H9 (cell line): ENCODE measurements at regions not wholly inside any gene's neighbourhood (a gene's known extent, or its start where the extent isn't known, plus 50 kb on each side); places are given as distances from the start of the nearest gene placed in this dataset.

Experiments
- DNase-seq: peaks from one replicate; pipeline ENCODE4 v3.0.0-alpha.2; 2017
- H2AFZ ChIP-seq: one replicate; pipeline ENCODE4 v1.6.1; 2013; ENCODE audit warnings: mild to moderate bottlenecking, low read length, control low read depth, moderate library complexity
- H2AK5ac ChIP-seq: 2 replicates; pipeline ENCODE4 v1.6.1; 2013; ENCODE audit warnings: low read length, control low read depth, mixed read lengths; ENCODE audit not compliant: insufficient read length
- H2BK120ac ChIP-seq: one replicate; pipeline ENCODE4 v1.6.1; 2013; ENCODE audit warnings: low read depth, mild to moderate bottlenecking, low read length, control low read depth, inconsistent platforms; ENCODE audit not compliant: poor library complexity, severe bottlenecking
- H2BK12ac ChIP-seq: 2 replicates; pipeline ENCODE4 v1.6.1; 2013; ENCODE audit warnings: low read length, control low read depth, mixed read lengths, low read depth; ENCODE audit not compliant: insufficient read length
- H2BK15ac ChIP-seq: 2 replicates; pipeline ENCODE4 v1.6.1; 2013; ENCODE audit warnings: low read depth, low read length, control low read depth
- H2BK20ac ChIP-seq: one replicate; pipeline ENCODE4 v1.6.1; 2013; ENCODE audit warnings: low read depth, mild to moderate bottlenecking, low read length, control low read depth, inconsistent platforms; ENCODE audit not compliant: poor library complexity, severe bottlenecking
- H2BK5ac ChIP-seq: 2 replicates; pipeline ENCODE4 v1.6.1; 2013; ENCODE audit warnings: low read length, control low read depth, mixed read lengths; ENCODE audit not compliant: insufficient read length
- H3K14ac ChIP-seq: 2 replicates; pipeline ENCODE4 v1.6.1; 2013; ENCODE audit warnings: low read length, control low read depth; ENCODE audit not compliant: insufficient read depth
- H3K18ac ChIP-seq: 2 replicates; pipeline ENCODE4 v1.6.1; 2013; ENCODE audit warnings: low read depth, mild to moderate bottlenecking, mixed read lengths, low read length, control low read depth; ENCODE audit not compliant: insufficient read length
- H3K23ac ChIP-seq: 2 replicates; pipeline ENCODE4 v1.6.1; 2013; ENCODE audit warnings: low read length, control low read depth, mixed read lengths, low read depth; ENCODE audit not compliant: insufficient read length
- H3K23me2 ChIP-seq: 2 replicates; pipeline ENCODE4 v1.6.1; 2013; ENCODE audit warnings: low read depth, mild to moderate bottlenecking, mixed read lengths, low read length, control low read depth; ENCODE audit not compliant: insufficient read length, poor library complexity, severe bottlenecking
- H3K27ac ChIP-seq: 2 replicates; pipeline ENCODE4 v1.5.1; 2013; ENCODE audit warnings: low read length, control low read depth, mixed read lengths, low read depth; ENCODE audit not compliant: insufficient read length
- H3K27me3 ChIP-seq: 2 replicates; pipeline ENCODE4 v1.6.1; 2013; ENCODE audit warnings: low read length, control low read depth, inconsistent platforms; ENCODE audit not compliant: insufficient read depth
- H3K4ac ChIP-seq: 2 replicates; pipeline ENCODE4 v1.6.1; 2013; ENCODE audit warnings: low read depth, mild to moderate bottlenecking, control low read depth, inconsistent platforms, low read length, moderate library complexity
- H3K4me1 ChIP-seq: 2 replicates; pipeline ENCODE4 v1.6.1; 2013; ENCODE audit warnings: low read length, control low read depth, inconsistent platforms; ENCODE audit not compliant: insufficient read depth
- H3K4me2 ChIP-seq: 2 replicates; pipeline ENCODE4 v1.6.1; 2013; ENCODE audit warnings: low read length, control low read depth, mixed read lengths; ENCODE audit not compliant: insufficient read length, insufficient read depth
- H3K56ac ChIP-seq: 2 replicates; pipeline ENCODE4 v1.6.1; 2013; ENCODE audit warnings: low read depth, mild to moderate bottlenecking, mixed read lengths, low read length, control low read depth; ENCODE audit not compliant: insufficient read length
- H3K79me1 ChIP-seq: 2 replicates; pipeline ENCODE4 v1.6.1; 2013; ENCODE audit warnings: low read depth, mild to moderate bottlenecking, moderate library complexity, low read length, control low read depth, inconsistent platforms; ENCODE audit not compliant: insufficient read depth, poor library complexity, severe bottlenecking
- H3K79me2 ChIP-seq: 2 replicates; pipeline ENCODE4 v1.6.1; 2013; ENCODE audit warnings: low read length, control low read depth, inconsistent platforms; ENCODE audit not compliant: insufficient read depth
- H3K9ac ChIP-seq: 2 replicates; pipeline ENCODE4 v1.6.1; 2013; ENCODE audit warnings: low read length, control low read depth, mixed read lengths; ENCODE audit not compliant: insufficient read length; ENCODE audit errors: extremely low read depth
- H3K9me3 ChIP-seq: one replicate; pipeline ENCODE4 v1.6.1; 2013; ENCODE audit warnings: low read depth, low read length, inconsistent platforms; ENCODE audit not compliant: control insufficient read depth
- H3T11ph ChIP-seq: one replicate; pipeline ENCODE4 v1.6.1; 2013; ENCODE audit warnings: mild to moderate bottlenecking, low read length, control low read depth, inconsistent platforms
- H4K20me1 ChIP-seq: one replicate; pipeline ENCODE4 v1.6.1; 2013; ENCODE audit not compliant: control insufficient read depth, insufficient read length, insufficient read depth
- H4K5ac ChIP-seq: 2 replicates; pipeline ENCODE4 v1.6.1; 2013; ENCODE audit warnings: low read depth, mild to moderate bottlenecking, mixed read lengths, low read length, control low read depth; ENCODE audit not compliant: insufficient read length
- H4K8ac ChIP-seq: replicated peaks from 2 replicates; pipeline ENCODE4 v1.6.1; 2013; ENCODE audit warnings: low read length, control low read depth, mixed read lengths, low read depth; ENCODE audit not compliant: insufficient read length
- H4K91ac ChIP-seq: 2 replicates; pipeline ENCODE4 v1.6.1; 2013; ENCODE audit warnings: low read depth, mild to moderate bottlenecking, moderate library complexity, mixed read lengths, low read length, control low read depth; ENCODE audit not compliant: insufficient read length
- H3K27ac Mint-ChIP-seq, 3 experiments: 2 replicates in 2 of 3; 3 replicates in 1 of 3; pipeline ENCODE4 v1.8.0; 2020 to 2021; ENCODE audit warnings: mixed read lengths in 3 of 3, mild to moderate bottlenecking in 1 of 3, moderate library complexity in 1 of 3
- H3K27me3 Mint-ChIP-seq: 2 replicates; pipeline ENCODE4 v1.8.0; 2021; ENCODE audit warnings: low read depth, mild to moderate bottlenecking, moderate library complexity, mixed read lengths
- H3K36me3 Mint-ChIP-seq, 3 experiments: 2 replicates in 2 of 3; 3 replicates in 1 of 3; pipeline ENCODE4 v1.8.0; 2020 to 2021; ENCODE audit warnings: low read depth in 3 of 3, mixed read lengths in 3 of 3; ENCODE audit not compliant: insufficient read depth in 1 of 3
- H3K4me1 Mint-ChIP-seq, 2 experiments: 2 replicates each; pipeline ENCODE4 v1.8.0; 2020; ENCODE audit warnings: mixed read lengths in 2 of 2
- H3K4me3 Mint-ChIP-seq, 2 experiments: 2 replicates in 1 of 2; 3 replicates in 1 of 2; pipeline ENCODE4 v1.8.0; 2020 to 2021; ENCODE audit warnings: mild to moderate bottlenecking in 2 of 2, mixed read lengths in 2 of 2, moderate library complexity in 1 of 2
- H3K9me3 Mint-ChIP-seq, 2 experiments: 2 replicates in 1 of 2; 3 replicates in 1 of 2; pipeline ENCODE4 v1.8.0; 2020; ENCODE audit warnings: mild to moderate bottlenecking in 2 of 2, mixed read lengths in 2 of 2, moderate library complexity in 1 of 2
- CTCF ChIP-seq: fragments of 200-600 bp; sonication (generic); conservative IDR thresholded peaks from 3 replicates; pipeline ENCODE4 v1.8.0; 2021; ENCODE audit warnings: antibody characterized with exemption, mild to moderate bottlenecking

DNA sequence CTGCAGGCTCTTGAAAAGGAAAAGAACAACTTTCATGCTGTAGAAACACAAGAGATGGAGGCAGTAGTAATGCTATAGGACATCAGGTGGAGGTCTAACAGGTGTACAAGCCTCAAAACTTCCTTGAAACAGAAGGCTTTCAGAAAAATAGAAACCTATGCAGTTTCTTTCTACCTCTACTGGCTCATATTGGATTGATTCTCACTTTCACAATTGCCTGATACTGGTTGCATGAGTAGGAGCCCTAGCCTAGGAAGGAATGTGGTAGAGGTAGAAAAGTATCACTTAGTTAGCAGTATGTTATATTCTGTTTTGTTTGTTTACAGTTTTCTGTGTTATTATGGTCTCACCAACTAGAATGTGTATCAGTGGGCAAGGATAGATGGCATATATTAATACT, 175.4 kb upstream of the GORAB start:
- no peaks in the 10 kb centered on the region for H3K79me2 ChIP-seq
- no peaks in the 10 kb centered on the region for H3K9me3 ChIP-seq
- no peak overlapping the region for H3K56ac ChIP-seq
- H2BK20ac ChIP-seq, result no peak overlapping the region
- H3K4me1 Mint-ChIP-seq, result no peaks in the 10 kb centered on the region
- no peak overlapping the region for H3K14ac ChIP-seq
- H2BK12ac ChIP-seq, result no peak overlapping the region
- no peak overlapping the region for H3T11ph ChIP-seq
- H2BK15ac ChIP-seq, result no peak overlapping the region
- H3K4ac ChIP-seq, result no peak overlapping the region
- DNase-seq, result no peak
- H3K27ac ChIP-seq, result no peak overlapping the region
- H3K4me1 ChIP-seq, result no peaks in the 10 kb centered on the region
- H3K36me3 Mint-ChIP-seq, result no peaks in the 10 kb centered on the region
- H4K91ac ChIP-seq, result no peak overlapping the region
- no peak overlapping the region for H2AK5ac ChIP-seq
- no peaks in the 10 kb centered on the region for H3K27me3 Mint-ChIP-seq
- H3K4me2 ChIP-seq, result no peak overlapping the region
- no peak overlapping the region for H4K5ac ChIP-seq
- no peak overlapping the region for H4K8ac ChIP-seq
- H2BK120ac ChIP-seq, result no peak overlapping the region
- no peak overlapping the region for H2BK5ac ChIP-seq
- no peak overlapping the region for H3K23ac ChIP-seq
- no peaks in the 10 kb centered on the region; the same call in 1 of the 2 replicates for H3K27me3 ChIP-seq
- H4K20me1 ChIP-seq, result no peaks in the 10 kb centered on the region
- no peaks in the 10 kb centered on the region for H3K79me1 ChIP-seq
- H2AFZ ChIP-seq, result no peak overlapping the region
- H3K27ac Mint-ChIP-seq, result no peak overlapping the region
- no peak overlapping the region for H3K18ac ChIP-seq
- no peak overlapping the region for H3K4me3 Mint-ChIP-seq
- H3K9ac ChIP-seq, result no peak overlapping the region
- no peak for TF ChIP-seq CTCF
- H3K9me3 Mint-ChIP-seq, result peaks cover 0 to 2% of the 10 kb centered on the region in 2 experiments; a peak in 3 of 5 replicates
- no peaks in the 10 kb centered on the region for H3K23me2 ChIP-seq
